GM18867 (cell line): ENCODE measurements at regions not wholly inside any gene's neighbourhood (a gene's known extent, or its start where the extent isn't known, plus 50 kb on each side); places are given as distances from the start of the nearest gene placed in this dataset.

Experiments
- ATAC-seq: cut with Tn5 transposase; IDR thresholded peaks from one replicate; pipeline ENCODE4 v1.9.1; 2021; ENCODE audit warnings: mild to moderate bottlenecking, moderate library complexity; ENCODE audit not compliant: unreplicated experiment

DNA sequence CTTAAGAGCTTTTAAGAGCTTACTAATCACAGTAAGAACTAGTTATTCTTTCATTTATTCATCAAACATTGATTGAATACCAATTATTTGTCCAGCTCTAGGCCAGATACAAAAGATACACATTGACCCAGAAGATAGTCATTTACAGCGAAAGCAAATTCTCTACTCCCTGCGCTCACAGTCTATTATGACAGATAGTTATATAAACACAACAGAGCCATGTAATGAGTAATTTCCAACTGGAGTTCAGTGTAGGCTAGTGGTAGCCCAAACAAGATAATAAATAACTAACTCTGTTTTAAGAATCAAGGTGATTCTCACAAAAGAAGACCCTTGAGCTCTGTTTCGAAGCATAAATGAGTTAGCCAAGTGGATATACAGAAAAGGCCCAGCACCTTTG is 397.8 kb upstream of the TLE4 start:
- no peak for ATAC-seq

- no peak for ATAC-seq
Measured at GRCh38 chr9:79176014-79176697, 395.6 kb upstream of the TLE4 start.

- no peak for ATAC-seq
Measured at GRCh38 chr9:79184831-79185230, 386.9 kb upstream of the TLE4 start.

DNA sequence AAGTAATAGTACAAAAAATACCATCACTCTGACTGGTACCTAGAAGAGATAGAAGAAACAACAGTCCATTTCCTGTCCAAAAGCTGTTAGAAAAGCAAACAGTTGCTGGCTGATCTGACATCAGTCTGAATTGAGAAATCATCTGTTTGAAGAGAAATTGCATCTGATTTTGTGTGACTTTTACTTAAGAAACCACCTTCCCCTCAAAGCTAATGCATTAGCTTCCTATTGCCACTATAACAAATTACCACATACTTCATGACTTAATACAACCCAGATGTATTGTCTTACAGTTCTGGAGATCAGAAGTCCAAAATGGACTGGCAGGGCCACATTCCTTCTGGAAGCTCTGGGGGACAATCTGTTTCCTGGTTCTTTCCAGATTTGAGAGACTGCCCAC is 385.9 kb upstream of the TLE4 start:
- ATAC-seq = no peak

DNA sequence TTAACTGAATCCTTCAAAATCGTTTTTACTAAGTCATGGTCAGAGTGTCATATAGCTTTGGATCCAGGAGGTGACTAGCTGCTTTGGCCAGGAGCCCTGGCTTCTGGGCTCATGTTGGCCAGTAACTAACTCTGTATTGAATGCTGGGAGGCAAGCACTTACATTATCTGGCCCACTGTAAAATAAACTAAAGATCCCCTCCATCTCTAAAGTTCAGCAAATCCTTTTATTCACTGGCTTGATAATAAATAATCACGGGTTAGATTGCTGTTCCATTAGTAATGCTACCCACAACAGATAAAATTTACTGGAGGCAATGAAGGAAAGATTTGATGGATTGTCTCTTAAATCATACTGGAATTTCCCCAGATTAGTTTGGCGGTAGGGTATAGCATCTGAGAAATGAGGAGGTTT is 382.2 kb upstream of the TLE4 start:
- no peak for ATAC-seq

DNA sequence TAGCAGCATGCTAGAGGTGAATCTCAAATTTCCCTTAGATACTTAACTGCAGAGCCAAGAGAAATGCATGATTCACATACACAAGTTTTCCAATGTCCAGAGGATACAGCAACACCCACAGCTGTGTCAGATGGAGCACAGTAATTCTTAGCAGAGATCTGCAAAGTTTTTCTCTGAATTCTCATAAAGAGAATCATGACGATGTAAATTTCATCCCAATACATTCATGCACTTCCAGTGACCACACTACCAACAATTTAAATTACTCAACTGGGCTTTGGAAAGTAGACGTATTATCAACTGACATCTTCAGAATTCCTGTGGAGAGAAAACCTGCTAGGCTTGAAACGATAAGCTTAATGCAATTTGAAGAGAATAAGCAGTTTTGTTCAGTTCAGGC is 378.8 kb upstream of the TLE4 start:
- ATAC-seq = no peak

GRCh38 chr9:79193501-79194223 is 378.1 kb upstream of the TLE4 start:
- ATAC-seq = no peak

DNA sequence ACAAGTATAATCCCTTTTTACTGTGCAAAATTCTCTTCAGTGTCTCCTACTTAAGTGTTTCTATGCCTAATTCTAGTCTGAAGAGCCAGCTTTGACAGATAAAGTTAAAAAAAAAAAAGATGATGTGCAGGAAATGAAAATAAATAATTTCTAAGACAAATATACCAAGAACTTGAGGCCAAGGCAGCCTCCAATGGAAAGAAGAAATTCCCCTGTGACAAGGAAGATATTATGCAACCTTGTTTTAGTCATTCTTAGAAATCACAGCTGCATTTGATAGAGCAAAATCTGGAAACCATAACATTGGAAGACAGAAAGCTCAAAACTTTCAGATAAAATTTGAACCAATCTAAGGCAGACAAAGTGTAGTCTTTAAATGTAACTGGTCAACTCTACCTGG is 375.9 kb upstream of the TLE4 start:
- ATAC-seq = no peak

GRCh38 chr9:79196606-79197005 is 375.2 kb upstream of the TLE4 start:
- ATAC-seq = no peak

DNA sequence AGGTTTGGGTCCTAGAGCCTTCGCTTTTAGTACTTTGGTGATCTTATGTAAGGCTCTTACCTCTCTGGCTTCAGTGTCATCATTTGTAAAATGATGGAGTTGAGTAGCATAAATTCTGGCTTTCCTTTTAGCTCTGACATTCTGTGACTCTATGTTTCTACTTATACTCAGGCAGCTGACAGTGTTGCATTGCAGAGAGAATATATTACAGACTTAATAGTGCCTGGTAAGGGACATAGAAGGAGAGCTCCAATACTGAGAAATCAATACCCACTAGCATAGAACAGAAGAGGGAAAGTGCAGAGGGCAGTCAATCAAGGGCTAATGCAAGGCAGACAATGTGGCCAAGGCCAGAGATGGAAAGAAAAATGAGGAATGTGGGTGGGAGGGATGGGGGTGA is 371.4 kb upstream of the TLE4 start:
- ATAC-seq = no peak

DNA sequence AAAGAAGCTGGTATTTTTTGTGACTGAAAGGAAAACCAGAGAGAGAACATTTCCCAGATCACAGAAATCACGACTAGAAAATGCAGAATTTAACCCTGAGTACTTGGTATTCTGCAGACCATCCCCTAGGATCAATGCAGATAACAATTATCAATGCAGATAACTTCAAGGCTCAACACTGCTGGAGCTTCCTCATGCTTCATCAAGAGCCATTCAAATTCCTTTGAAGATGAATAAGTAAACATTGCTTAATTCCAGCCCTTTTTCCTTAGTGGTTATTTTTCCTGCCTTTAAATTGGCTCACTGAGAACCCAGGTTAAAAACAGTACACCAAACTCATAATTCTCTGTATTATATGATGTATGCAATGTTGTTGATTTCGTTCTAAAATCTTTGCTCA is 370.1 kb upstream of the TLE4 start:
- ATAC-seq = no peak

GRCh38 chr9:79208791-79209396 is 362.9 kb upstream of the TLE4 start:
- ATAC-seq = no peak

- no peak for ATAC-seq
Measured at GRCh38 chr9:79210541-79211243, 361.1 kb upstream of the TLE4 start.

GRCh38 chr9:79213417-79214125 is 358.2 kb upstream of the TLE4 start:
- no peak for ATAC-seq

- no peak for ATAC-seq
Measured at GRCh38 chr9:79215821-79216220, 355.9 kb upstream of the TLE4 start.

- no peak for ATAC-seq
Measured at GRCh38 chr9:79220251-79220650, 351.5 kb upstream of the TLE4 start.

GRCh38 chr9:79220666-79221065 is 351.1 kb upstream of the TLE4 start:
- ATAC-seq = no peak

- no peak for ATAC-seq
Measured at GRCh38 chr9:79221084-79221483, 350.7 kb upstream of the TLE4 start.

GRCh38 chr9:79222483-79222882 is 349.3 kb upstream of the TLE4 start:
- ATAC-seq = no peak

DNA sequence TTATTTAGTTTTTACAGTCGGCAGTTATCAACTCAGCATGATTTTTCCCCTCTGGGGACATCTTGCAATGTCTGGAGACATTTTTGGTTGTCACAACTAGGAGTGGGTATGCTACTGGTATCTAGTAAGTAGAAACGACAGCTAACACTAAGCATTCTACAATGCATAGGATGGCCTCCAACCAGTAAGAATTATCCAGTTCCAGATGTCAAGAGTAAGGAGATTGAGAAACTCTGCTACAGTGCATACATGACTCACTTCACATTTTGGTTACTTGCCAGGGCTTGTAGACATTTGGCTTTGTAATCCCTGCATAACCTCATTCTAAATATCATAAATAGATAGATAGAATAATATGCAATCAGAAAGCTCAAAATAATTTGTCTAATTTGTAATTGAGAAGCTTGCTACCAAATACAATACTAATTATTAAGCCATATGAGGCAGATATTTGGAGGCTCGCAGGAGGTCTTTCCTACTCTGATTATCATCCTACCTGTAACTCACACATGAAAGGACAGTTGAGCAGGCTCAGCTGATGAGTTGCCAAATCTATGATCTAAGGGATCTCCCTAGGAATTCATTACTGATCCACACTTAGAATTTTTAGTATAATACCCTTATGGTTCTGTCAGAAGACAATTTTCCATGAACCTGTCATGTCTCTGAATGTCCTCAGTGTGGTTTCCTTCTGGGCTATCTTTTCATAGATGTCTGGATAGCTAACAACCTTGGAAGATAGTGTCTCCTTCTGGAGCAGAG is 346.9 kb upstream of the TLE4 start:
- no peak for ATAC-seq
